OCI-LY3 (cell line): ENCODE measurements at regions not wholly inside any gene's neighbourhood (a gene's known extent, or its start where the extent isn't known, plus 50 kb on each side); places are given as distances from the start of the nearest gene placed in this dataset.

ENCODE experiments used
- EZH2phosphoT487 ChIP-seq: fragments of 200-600 bp; shearing (Covaris generic); IDR thresholded peaks from 2 replicates; pipeline ENCODE4 v1.6.1; 2018; ENCODE audit warnings: antibody characterized with exemption, mixed run types, low read depth
- TF ChIP-seq, protein P1 (sequence below): fragments of 200-600, 300-600 bp; sonication (generic); IDR thresholded peaks from 2 replicates; pipeline ENCODE4 v1.5.1; 2014; ENCODE audit warnings: antibody characterized with exemption, low read length, low read depth

DNA sequence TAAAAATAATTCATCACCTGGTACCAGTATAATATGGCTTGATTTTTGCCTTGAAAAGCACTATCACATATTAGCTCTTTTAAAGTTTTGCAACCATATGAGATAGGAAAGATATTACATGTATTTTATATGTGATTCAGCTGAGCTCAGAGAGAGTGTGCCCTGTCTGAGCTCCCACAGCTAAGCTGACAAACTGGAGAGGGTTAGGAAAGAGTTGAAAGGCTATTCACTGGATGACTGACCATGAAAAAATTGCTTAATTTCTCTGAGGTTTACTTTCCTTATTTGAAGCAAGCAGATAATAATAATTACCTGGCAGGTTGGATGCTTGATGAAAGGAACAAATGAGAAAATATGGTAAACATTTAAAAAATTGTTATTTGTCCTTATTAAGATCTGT, 97.4 kb upstream of the CCDC80 start:
- TF ChIP-seq, protein P1, sequence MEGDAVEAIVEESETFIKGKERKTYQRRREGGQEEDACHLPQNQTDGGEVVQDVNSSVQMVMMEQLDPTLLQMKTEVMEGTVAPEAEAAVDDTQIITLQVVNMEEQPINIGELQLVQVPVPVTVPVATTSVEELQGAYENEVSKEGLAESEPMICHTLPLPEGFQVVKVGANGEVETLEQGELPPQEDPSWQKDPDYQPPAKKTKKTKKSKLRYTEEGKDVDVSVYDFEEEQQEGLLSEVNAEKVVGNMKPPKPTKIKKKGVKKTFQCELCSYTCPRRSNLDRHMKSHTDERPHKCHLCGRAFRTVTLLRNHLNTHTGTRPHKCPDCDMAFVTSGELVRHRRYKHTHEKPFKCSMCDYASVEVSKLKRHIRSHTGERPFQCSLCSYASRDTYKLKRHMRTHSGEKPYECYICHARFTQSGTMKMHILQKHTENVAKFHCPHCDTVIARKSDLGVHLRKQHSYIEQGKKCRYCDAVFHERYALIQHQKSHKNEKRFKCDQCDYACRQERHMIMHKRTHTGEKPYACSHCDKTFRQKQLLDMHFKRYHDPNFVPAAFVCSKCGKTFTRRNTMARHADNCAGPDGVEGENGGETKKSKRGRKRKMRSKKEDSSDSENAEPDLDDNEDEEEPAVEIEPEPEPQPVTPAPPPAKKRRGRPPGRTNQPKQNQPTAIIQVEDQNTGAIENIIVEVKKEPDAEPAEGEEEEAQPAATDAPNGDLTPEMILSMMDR = no peak
- no peak for TF ChIP-seq EZH2phosphoT487
